GM12891 (cell line): ENCODE measurements at regions not wholly inside any gene's neighbourhood (a gene's known extent, or its start where the extent isn't known, plus 50 kb on each side); places are given as distances from the start of the nearest gene placed in this dataset.

ENCODE experiments used
- SPI1 ChIP-seq: IDR thresholded peaks from 2 replicates; pipeline ENCODE4 v1.6.1; 2011; ENCODE audit warnings: low read depth, low read length, control low read depth
- TAF1 ChIP-seq: IDR thresholded peaks from 2 replicates; pipeline ENCODE4 v1.6.1; 2011; ENCODE audit warnings: low read depth, low read length, control low read depth

DNA sequence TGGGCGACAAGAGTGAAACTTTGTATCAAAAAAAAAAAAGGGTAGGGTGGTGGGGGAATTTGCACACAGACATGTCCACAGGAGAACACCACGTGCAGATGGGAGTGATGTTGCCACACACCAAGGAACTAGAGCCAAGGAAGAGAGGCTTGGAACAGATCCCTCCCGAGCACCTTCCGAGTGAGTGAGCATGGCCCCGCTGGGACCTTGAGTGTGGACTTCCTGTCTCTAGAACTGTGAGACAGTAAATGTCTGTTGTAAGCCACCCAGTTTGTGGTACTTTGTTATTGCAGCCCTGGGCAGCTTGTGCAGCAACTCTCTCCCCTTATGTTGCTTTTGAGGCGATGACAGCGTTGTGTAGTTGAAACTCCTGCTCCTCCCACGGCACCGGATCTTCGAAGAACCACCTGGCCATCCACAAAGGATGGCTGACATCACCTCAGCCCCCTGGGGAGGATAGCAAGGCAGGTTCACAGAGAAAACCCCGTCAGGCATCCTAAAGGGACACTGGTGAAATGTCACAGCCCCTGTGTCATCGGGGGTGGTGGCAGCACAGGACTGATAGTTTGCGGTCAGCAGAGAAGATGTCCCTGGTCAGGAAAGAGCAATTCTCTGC lies 54.7 kb upstream of the PLEKHG3 start:
- no peak for TF ChIP-seq TAF1
- TF ChIP-seq SPI1 = no peak
